DND-41 (cell line): ENCODE measurements at regions not wholly inside any gene's neighbourhood (a gene's known extent, or its start where the extent isn't known, plus 50 kb on each side); places are given as distances from the start of the nearest gene placed in this dataset.

Source experiments
- ATAC-seq: fragments of 200-7000 bp; cut with Tn5 transposase; 3 replicates; pipeline ENCODE4 v1.9.1; 2021; ENCODE audit warnings: low read depth; ENCODE audit not compliant: insufficient read depth
- DNase-seq: peaks from one replicate; pipeline ENCODE4 v3.0.0-alpha.2; 2020
- H2AFZ ChIP-seq: 2 replicates; pipeline ENCODE4 v1.6.0; 2012; ENCODE audit warnings: low read depth, low read length
- H3K27ac ChIP-seq: 2 replicates; pipeline ENCODE4 v1.5.1; 2012; ENCODE audit warnings: low read length, inconsistent platforms
- H3K27me3 ChIP-seq: fragments of 200-600 bp; sonication (generic); 2 replicates; pipeline ENCODE4 v1.6.0; 2012; ENCODE audit warnings: low read length, mild to moderate bottlenecking, inconsistent platforms; ENCODE audit not compliant: insufficient read depth, poor library complexity
- H3K36me3 ChIP-seq: 2 replicates; pipeline ENCODE4 v1.5.1; 2012; ENCODE audit warnings: low read length, inconsistent platforms; ENCODE audit not compliant: insufficient read depth
- H3K4me1 ChIP-seq: 2 replicates; pipeline ENCODE4 v1.5.1; 2012; ENCODE audit warnings: mild to moderate bottlenecking, low read length; ENCODE audit not compliant: insufficient read depth
- H3K4me2 ChIP-seq: 2 replicates; pipeline ENCODE4 v1.6.0; 2012; ENCODE audit warnings: mild to moderate bottlenecking, moderate library complexity, low read length, inconsistent platforms; ENCODE audit not compliant: insufficient read depth
- H3K4me3 ChIP-seq, 2 experiments: fragments of 200-600 bp in 1 of 2; shearing (Covaris generic) in 1 of 2; 2 replicates each; pipeline ENCODE4 v1.5.1; 2012 to 2016; ENCODE audit warnings: inconsistent platforms in 2 of 2, low read length in 2 of 2, mild to moderate bottlenecking in 2 of 2, low read depth in 1 of 2, moderate library complexity in 1 of 2
- H3K79me2 ChIP-seq: 2 replicates; pipeline ENCODE4 v1.6.0; 2012; ENCODE audit warnings: low read length, inconsistent platforms; ENCODE audit not compliant: insufficient read depth
- H3K9ac ChIP-seq: 2 replicates; pipeline ENCODE4 v1.6.0; 2012; ENCODE audit warnings: low read depth, mild to moderate bottlenecking, inconsistent platforms, low read length, moderate library complexity
- H3K9me3 ChIP-seq: 2 replicates; pipeline ENCODE4 v1.5.1; 2012; ENCODE audit warnings: low read length, moderate library complexity, mild to moderate bottlenecking, inconsistent platforms; ENCODE audit not compliant: insufficient read depth, severe bottlenecking
- H4K20me1 ChIP-seq: 2 replicates; pipeline ENCODE4 v1.6.0; 2012; ENCODE audit warnings: low read length; ENCODE audit not compliant: insufficient read depth
- CTCF ChIP-seq: IDR thresholded peaks from 2 replicates; pipeline ENCODE4 v1.5.1; 2012; ENCODE audit warnings: borderline replicate concordance, low read length, moderate library complexity, mild to moderate bottlenecking; ENCODE audit not compliant: poor library complexity, severe bottlenecking; ENCODE audit errors: extremely low read depth
- EZH2 ChIP-seq: IDR thresholded peaks from 3 replicates; pipeline ENCODE4 v1.6.1; 2012; ENCODE audit warnings: borderline replicate concordance, low read depth, mild to moderate bottlenecking, moderate library complexity, low read length, inconsistent platforms; ENCODE audit not compliant: severe bottlenecking

GRCh38 chr10:28180654-28181053 lies 122.2 kb downstream of the MPP7 start:
- H4K20me1 ChIP-seq = no peaks in the 10 kb centered on the region
- no peak overlapping the region for H2AFZ ChIP-seq
- no peaks in the 10 kb centered on the region for H3K36me3 ChIP-seq
- H3K4me1 ChIP-seq = peaks cover 14% of the 10 kb centered on the region
- H3K4me3 ChIP-seq = no peak overlapping the region
- no peaks in the 10 kb centered on the region for H3K79me2 ChIP-seq
- no peak for DNase-seq
- ATAC-seq = no peak
- no peak overlapping the region for H3K9ac ChIP-seq
- TF ChIP-seq CTCF = no peak
- no peak for TF ChIP-seq EZH2
- H3K9me3 ChIP-seq = no peaks in the 10 kb centered on the region
- H3K27ac ChIP-seq = no peak overlapping the region
- H3K27me3 ChIP-seq = no peaks in the 10 kb centered on the region
- H3K4me2 ChIP-seq = no peak overlapping the region

DNA sequence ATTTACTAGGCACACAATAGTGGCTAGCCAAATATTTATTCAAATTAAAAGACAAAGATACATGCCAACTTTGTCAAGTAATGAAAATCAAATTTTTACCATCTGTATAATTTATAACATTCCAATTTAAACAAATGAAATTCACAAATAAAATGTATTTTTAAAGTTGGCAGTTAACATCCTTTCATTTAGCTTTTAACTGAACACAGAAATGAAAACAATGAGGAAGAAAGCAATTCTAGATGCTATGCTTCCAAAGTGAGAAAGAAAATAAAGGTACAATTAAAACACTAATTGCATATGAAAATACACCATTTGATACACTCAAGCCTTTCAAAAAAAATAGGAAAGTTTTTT lies 123.1 kb downstream of the MPP7 start:
- H2AFZ ChIP-seq = no peak overlapping the region
- no peaks in the 10 kb centered on the region for H3K79me2 ChIP-seq
- H3K36me3 ChIP-seq = no peaks in the 10 kb centered on the region
- no peak overlapping the region for H3K27ac ChIP-seq
- H3K4me1 ChIP-seq = peaks cover 14% of the 10 kb centered on the region
- no peak overlapping the region for H3K9ac ChIP-seq
- H3K4me2 ChIP-seq = no peak overlapping the region
- no peaks in the 10 kb centered on the region for H4K20me1 ChIP-seq
- no peak for DNase-seq
- H3K27me3 ChIP-seq = no peaks in the 10 kb centered on the region
- TF ChIP-seq EZH2 (no peak), CTCF (no peak)
- H3K4me3 ChIP-seq = no peak overlapping the region
- no peak for ATAC-seq
- no peaks in the 10 kb centered on the region for H3K9me3 ChIP-seq

GRCh38 chr10:28179006-28179742 lies 123.7 kb downstream of the MPP7 start:
- Histone ChIP-seq H3K9ac (no peak overlapping the region), H2AFZ (peak overlapping the region; percentile 78), H3K4me1 (peaks cover 14% of the 10 kb centered on the region), H3K4me3 (no peak overlapping the region), H4K20me1 (no peaks in the 10 kb centered on the region), H3K36me3 (no peaks in the 10 kb centered on the region), H3K4me2 (0 out of 2 replicates have a peak overlapping the region, but pooled peaks have one; percentile 50), H3K27me3 (no peaks in the 10 kb centered on the region), H3K27ac (no peak overlapping the region), H3K9me3 (no peaks in the 10 kb centered on the region), H3K79me2 (no peaks in the 10 kb centered on the region)
- ATAC-seq = peak; percentile 70; the same call in 2 of the 3 replicates
- TF ChIP-seq EZH2 (no peak), CTCF (peak; percentile 72)
- peak; percentile 32 for DNase-seq
